ENCODE measurements at regions not wholly inside any gene's neighbourhood (a gene's known extent, or its start where the extent isn't known, plus 50 kb on each side); places are given as distances from the start of the nearest gene placed in this dataset.

- no peak for TF ChIP-seq POLR2A (IDR thresholded peaks at IDR 0.05)
- TF ChIP-seq CTCF (IDR thresholded peaks at IDR 0.05) = no peak
Measured at GRCh38 chr7:54932818-54933543, 85.8 kb upstream of the EGFR start.
